SK-N-SH treated with all-trans-retinoic acid at 6 μM for 48 hours (cell line): ENCODE measurements at regions not wholly inside any gene's neighbourhood (a gene's known extent, or its start where the extent isn't known, plus 50 kb on each side); places are given as distances from the start of the nearest gene placed in this dataset.

Source experiments
- ARNTL ChIP-seq: fragments of 450-650 bp; formaldehyde crosslinking; IDR thresholded peaks from 2 replicates; pipeline ENCODE4 v1.5.0; 2020; ENCODE audit warnings: low read depth, mild to moderate bottlenecking, moderate library complexity, borderline replicate concordance
- ESRRG ChIP-seq: fragments of 250-450 bp; sonication (Bioruptor Pico); IDR thresholded peaks from 2 replicates; pipeline ENCODE4 v1.6.1; 2021; ENCODE audit warnings: mild to moderate bottlenecking
- OSR1 ChIP-seq: fragments of 250-450 bp; sonication (Bioruptor Pico); IDR thresholded peaks from 2 replicates; pipeline ENCODE4 v1.8.0; 2022; ENCODE audit warnings: moderate library complexity, mild to moderate bottlenecking, inconsistent platforms
- RARB ChIP-seq: fragments of 250-450 bp; sonication (Bioruptor Pico); IDR thresholded peaks from 2 replicates; pipeline ENCODE4 v1.8.0; 2021; ENCODE audit warnings: mild to moderate bottlenecking, moderate library complexity
- TCF4 ChIP-seq: fragments of 250-450 bp; sonication (Bioruptor Pico); IDR thresholded peaks from 2 replicates; pipeline ENCODE4 v1.8.0; 2021; ENCODE audit warnings: mild to moderate bottlenecking, moderate library complexity, borderline replicate concordance
- ZFP30 ChIP-seq: fragments of 450-650 bp; formaldehyde crosslinking; IDR thresholded peaks from 2 replicates; pipeline ENCODE4 v1.5.0; 2022; ENCODE audit warnings: mild to moderate bottlenecking, moderate library complexity
- ZNF565 ChIP-seq: fragments of 450-650 bp; formaldehyde crosslinking; conservative IDR thresholded peaks from 2 replicates; pipeline ENCODE4 v1.5.0; 2020; ENCODE audit warnings: low read depth, mild to moderate bottlenecking, moderate library complexity
- TF ChIP-seq, protein P1 (sequence below): fragments of 250-450 bp; sonication (Bioruptor Pico); IDR thresholded peaks from 2 replicates; pipeline ENCODE4 v1.5.1; 2021; ENCODE audit warnings: mild to moderate bottlenecking, moderate library complexity
- TF ChIP-seq, protein P2 (sequence below): fragments of 250-450 bp; sonication (Bioruptor Pico); IDR thresholded peaks from 2 replicates; pipeline ENCODE4 v1.8.0; 2020; ENCODE audit warnings: mild to moderate bottlenecking, moderate library complexity, borderline replicate concordance

DNA sequence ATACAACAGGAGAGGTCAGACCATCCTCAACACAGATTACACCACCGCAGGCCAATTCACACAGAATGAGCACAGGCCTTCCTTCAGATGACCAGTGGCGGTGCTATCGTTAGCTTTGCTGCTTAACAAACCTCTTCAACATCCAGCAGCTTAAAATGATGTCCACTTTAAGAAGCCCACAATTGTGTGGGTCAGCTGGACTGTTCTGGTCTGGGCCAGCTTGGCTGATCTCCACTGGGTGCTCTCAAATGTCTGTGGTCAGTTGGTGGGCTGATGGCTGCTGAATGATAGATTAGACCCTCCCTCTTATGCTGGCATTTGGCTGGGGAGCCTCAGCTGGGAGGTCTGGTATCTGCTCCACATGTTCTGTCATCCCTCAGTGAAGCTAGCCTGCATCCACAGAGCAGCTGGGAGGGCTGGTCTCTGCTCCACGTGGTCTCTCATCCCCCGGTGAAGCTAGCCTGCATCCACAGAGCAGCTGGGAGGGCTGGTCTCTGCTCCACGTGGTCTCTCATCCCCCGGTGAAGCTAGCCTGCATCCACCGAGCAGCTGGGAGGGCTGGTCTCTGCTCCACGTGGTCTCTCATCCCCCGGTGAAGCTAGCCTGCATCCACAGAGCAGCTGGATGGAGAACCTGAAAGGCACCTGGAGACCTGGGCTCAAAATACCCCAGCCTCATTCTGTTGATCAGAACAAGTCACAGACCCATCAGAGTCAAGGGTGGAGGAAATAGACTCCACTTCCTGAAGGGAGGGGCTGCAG lies 203.6 kb upstream of the DIO3 start:
- TF ChIP-seq RARB (no peak), ZFP30 (CRISPR knock-in tag) (no peak), ESRRG (CRISPR knock-in tag) (no peak), ZNF565 (CRISPR knock-in tag) (no peak), ARNTL (CRISPR knock-in tag) (no peak), TCF4 (CRISPR knock-in tag) (no peak), OSR1 (no peak)
- TF ChIP-seq, protein P1, sequence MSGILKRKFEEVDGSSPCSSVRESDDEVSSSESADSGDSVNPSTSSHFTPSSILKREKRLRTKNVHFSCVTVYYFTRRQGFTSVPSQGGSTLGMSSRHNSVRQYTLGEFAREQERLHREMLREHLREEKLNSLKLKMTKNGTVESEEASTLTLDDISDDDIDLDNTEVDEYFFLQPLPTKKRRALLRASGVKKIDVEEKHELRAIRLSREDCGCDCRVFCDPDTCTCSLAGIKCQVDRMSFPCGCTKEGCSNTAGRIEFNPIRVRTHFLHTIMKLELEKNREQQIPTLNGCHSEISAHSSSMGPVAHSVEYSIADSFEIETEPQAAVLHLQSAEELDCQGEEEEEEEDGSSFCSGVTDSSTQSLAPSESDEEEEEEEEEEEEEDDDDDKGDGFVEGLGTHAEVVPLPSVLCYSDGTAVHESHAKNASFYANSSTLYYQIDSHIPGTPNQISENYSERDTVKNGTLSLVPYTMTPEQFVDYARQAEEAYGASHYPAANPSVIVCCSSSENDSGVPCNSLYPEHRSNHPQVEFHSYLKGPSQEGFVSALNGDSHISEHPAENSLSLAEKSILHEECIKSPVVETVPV (CRISPR knock-in tag) = no peak
- TF ChIP-seq, protein P2, sequence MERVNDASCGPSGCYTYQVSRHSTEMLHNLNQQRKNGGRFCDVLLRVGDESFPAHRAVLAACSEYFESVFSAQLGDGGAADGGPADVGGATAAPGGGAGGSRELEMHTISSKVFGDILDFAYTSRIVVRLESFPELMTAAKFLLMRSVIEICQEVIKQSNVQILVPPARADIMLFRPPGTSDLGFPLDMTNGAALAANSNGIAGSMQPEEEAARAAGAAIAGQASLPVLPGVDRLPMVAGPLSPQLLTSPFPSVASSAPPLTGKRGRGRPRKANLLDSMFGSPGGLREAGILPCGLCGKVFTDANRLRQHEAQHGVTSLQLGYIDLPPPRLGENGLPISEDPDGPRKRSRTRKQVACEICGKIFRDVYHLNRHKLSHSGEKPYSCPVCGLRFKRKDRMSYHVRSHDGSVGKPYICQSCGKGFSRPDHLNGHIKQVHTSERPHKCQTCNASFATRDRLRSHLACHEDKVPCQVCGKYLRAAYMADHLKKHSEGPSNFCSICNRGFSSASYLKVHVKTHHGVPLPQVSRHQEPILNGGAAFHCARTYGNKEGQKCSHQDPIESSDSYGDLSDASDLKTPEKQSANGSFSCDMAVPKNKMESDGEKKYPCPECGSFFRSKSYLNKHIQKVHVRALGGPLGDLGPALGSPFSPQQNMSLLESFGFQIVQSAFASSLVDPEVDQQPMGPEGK (CRISPR knock-in tag) = no peak
